Cardiac muscle cell (in vitro differentiated cells and primary cell): ENCODE measurements at regions not wholly inside any gene's neighbourhood (a gene's known extent, or its start where the extent isn't known, plus 50 kb on each side); places are given as distances from the start of the nearest gene placed in this dataset.

ENCODE experiments used
- DNase-seq, 2 donors: peaks; one replicate each; pipeline versions ENCODE4 v3.0.0 to v3.0.0-alpha.2; 2010 to 2017; ENCODE audit warnings: low read depth in 1 of 2, low spot score in 1 of 2
- H3K27ac ChIP-seq: fragments of 200-600 bp; sonication (generic); 2 replicates; pipeline ENCODE4 v1.5.1; 2016
- H3K27me3 ChIP-seq: fragments of 200-600 bp; sonication (generic); 2 replicates; pipeline ENCODE4 v1.6.0; 2016; ENCODE audit warnings: control low read depth
- H3K36me3 ChIP-seq: fragments of 200-600 bp; sonication (generic); 2 replicates; pipeline ENCODE4 v1.5.1; 2016; ENCODE audit warnings: control low read depth
- H3K4me1 ChIP-seq: fragments of 200-600 bp; sonication (generic); 2 replicates; pipeline ENCODE4 v1.8.1; 2017; ENCODE audit warnings: low read depth, mild to moderate bottlenecking, mixed run types
- H3K4me3 ChIP-seq: fragments of 200-600 bp; sonication (generic); 2 replicates; pipeline ENCODE4 v1.5.1; 2016; ENCODE audit warnings: mild to moderate bottlenecking
- H3K9me3 ChIP-seq: fragments of 200-600 bp; sonication (generic); 2 replicates; pipeline ENCODE4 v1.5.1; 2017; ENCODE audit warnings: low read depth, mild to moderate bottlenecking, control low read depth
- TF ChIP-seq, protein P1 (sequence below): IDR thresholded peaks from 2 replicates; pipeline ENCODE4 v1.5.1; 2012; ENCODE audit warnings: low read depth, mild to moderate bottlenecking, low read length

DNA sequence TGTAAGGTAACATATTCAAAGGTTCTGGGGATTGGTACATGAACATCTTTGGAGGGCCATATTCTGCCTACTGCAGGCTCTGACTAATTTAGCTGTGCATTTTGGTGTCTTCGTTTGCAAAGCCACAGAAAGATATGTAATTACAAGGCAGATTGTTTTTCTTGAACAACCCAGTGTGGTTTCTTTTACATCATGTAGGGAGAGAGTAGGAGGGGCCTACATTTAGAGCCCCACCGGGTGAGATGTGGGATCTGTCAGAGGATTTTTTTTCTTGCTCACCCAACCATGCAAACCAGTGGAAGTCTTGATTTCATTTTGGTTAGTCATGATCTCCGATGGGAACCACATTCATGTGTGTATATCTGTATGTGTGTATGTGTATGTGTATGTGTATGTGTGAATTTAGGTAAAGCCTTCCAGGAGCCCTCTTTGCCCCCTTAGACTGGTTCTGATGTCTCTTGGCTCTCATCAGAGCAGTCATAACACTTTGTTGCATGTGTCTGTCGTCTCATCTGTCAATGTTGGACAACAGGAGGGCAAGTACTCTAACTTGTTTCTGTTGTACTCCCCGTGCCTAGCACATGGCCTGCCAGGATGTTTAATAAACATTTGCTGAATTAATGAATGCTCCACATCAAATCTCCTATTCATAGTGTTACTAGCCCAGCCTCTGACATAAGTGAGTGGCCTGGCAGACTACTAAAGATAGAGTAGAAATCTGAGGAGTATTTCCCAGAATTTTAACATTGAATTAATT is 239.9 kb downstream of the MTX2 start:
- Histone ChIP-seq H3K27me3 (peaks cover 8% of the 10 kb centered on the region), H3K36me3 (no peaks in the 10 kb centered on the region), H3K4me3 (no peak overlapping the region), H3K4me1 (no peaks in the 10 kb centered on the region), H3K9me3 (no peaks in the 10 kb centered on the region), H3K27ac (no peak overlapping the region)
- TF ChIP-seq, protein P1, sequence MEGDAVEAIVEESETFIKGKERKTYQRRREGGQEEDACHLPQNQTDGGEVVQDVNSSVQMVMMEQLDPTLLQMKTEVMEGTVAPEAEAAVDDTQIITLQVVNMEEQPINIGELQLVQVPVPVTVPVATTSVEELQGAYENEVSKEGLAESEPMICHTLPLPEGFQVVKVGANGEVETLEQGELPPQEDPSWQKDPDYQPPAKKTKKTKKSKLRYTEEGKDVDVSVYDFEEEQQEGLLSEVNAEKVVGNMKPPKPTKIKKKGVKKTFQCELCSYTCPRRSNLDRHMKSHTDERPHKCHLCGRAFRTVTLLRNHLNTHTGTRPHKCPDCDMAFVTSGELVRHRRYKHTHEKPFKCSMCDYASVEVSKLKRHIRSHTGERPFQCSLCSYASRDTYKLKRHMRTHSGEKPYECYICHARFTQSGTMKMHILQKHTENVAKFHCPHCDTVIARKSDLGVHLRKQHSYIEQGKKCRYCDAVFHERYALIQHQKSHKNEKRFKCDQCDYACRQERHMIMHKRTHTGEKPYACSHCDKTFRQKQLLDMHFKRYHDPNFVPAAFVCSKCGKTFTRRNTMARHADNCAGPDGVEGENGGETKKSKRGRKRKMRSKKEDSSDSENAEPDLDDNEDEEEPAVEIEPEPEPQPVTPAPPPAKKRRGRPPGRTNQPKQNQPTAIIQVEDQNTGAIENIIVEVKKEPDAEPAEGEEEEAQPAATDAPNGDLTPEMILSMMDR, result no peak
- DNase-seq, result peak in 1 of 2 donors; percentile 34

GRCh38 chr2:176514276-176514675 is 245.0 kb downstream of the MTX2 start:
- H3K4me1 ChIP-seq, result peaks cover 6% of the 10 kb centered on the region
- H3K36me3 ChIP-seq, result no peaks in the 10 kb centered on the region
- no peaks in the 10 kb centered on the region for H3K9me3 ChIP-seq
- peaks cover 4% of the 10 kb centered on the region for H3K27me3 ChIP-seq
- no peak overlapping the region for H3K4me3 ChIP-seq
- no peak overlapping the region for H3K27ac ChIP-seq
- DNase-seq, result no peak
- TF ChIP-seq, protein P1, result no peak

GRCh38 chr2:176514805-176515500 is 245.7 kb downstream of the MTX2 start:
- Histone ChIP-seq H3K27ac (no peak overlapping the region), H3K4me3 (no peak overlapping the region), H3K27me3 (peaks cover 4% of the 10 kb centered on the region), H3K4me1 (peaks cover 8% of the 10 kb centered on the region), H3K36me3 (no peaks in the 10 kb centered on the region), H3K9me3 (no peaks in the 10 kb centered on the region)
- no peak for DNase-seq
- TF ChIP-seq, protein P1, result no peak

DNA sequence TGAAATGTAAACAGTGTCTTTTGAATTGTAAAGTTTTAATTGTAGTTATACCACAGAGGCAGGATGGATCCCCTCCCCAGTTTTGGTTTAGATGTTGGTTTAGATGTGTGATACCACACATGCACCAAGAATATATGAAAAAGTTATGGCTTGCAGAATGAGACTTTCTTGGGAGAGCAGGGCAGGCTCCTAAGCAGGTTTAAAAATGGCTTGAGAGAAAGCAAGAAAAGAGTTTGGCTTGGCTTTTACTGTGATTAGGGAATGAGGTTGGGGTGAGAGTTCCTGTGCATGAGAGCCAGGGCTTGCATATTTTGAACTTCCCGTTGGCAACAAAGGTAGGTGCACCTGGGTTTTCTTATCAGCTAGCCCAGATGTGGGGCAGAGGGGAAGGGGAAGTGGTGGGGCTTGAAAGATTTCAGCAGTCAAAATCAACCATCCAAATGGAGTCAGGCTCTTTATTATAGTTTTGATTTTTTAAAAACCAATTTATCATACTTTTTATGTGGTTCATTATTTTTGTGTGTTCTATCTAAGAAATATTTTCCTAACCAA is 246.9 kb downstream of the MTX2 start:
- H3K27me3 ChIP-seq, result peaks cover 6% of the 10 kb centered on the region

DNA sequence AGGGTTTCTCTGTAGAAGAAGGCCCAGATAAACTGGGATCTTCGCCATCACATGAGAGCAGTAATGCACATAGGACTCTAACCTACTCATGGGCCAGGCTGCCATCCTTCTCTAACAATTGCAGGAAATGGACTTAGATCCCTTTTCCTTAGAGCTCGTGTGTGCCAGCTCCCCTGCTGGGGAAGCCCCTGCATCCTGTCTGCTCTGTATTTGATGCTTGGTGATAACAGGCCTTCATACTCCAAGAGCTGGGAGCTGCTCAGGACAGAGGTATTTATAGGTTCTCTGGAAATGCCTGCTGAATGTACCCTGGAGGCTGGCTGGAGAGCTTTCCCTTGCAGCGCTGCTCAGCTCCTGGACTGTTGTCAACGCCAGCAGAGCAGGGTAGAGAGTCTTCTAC is 249.6 kb downstream of the MTX2 start:
- peak in 1 of 2 donors; percentile 87 for DNase-seq
- Histone ChIP-seq H3K4me1 (peaks cover 8% of the 10 kb centered on the region), H3K36me3 (no peaks in the 10 kb centered on the region), H3K4me3 (no peak overlapping the region), H3K27ac (peak overlapping the region; percentile 40), H3K27me3 (peaks cover 9% of the 10 kb centered on the region), H3K9me3 (no peaks in the 10 kb centered on the region)
- TF ChIP-seq, protein P1, result no peak

More for the DNA sequence above, 246.9 kb downstream of the MTX2 start:
- Histone ChIP-seq H3K27ac (no peak overlapping the region), H3K4me1 (peaks cover 8% of the 10 kb centered on the region), H3K4me3 (no peak overlapping the region), H3K36me3 (no peaks in the 10 kb centered on the region), H3K9me3 (no peaks in the 10 kb centered on the region)
- TF ChIP-seq, protein P1, result no peak
- no peak for DNase-seq
